ENCODE measurements at regions not wholly inside any gene's neighbourhood (a gene's known extent, or its start where the extent isn't known, plus 50 kb on each side); places are given as distances from the start of the nearest gene placed in this dataset.

- no peak for ATAC-seq (ENCODE audit: low read depth)
- TF ChIP-seq CTCF (IDR thresholded peaks at IDR 0.05) = no peak
- H3K27me3 Mint-ChIP-seq = no peaks in the 10 kb centered on the region
- DNase-seq = no peak
- CTCF ChIA-PET = interaction anchor here (0.9 to 4.9 kb wide), 2 partner anchors 17 to 170 kb away, joined by 3 to 33 read pairs; no protein-coding TSS in a partner anchor
- peaks cover 73% of the 10 kb centered on the region for H3K4me1 Mint-ChIP-seq
- H3K27ac Mint-ChIP-seq = no peak overlapping the region
- H3K9me3 Mint-ChIP-seq = no peaks in the 10 kb centered on the region
- H3K36me3 Mint-ChIP-seq (ENCODE audit: low read depth) = peaks cover 7% of the 10 kb centered on the region
- H3K4me3 Mint-ChIP-seq = no peak overlapping the region
- intact Hi-C loops (cut with micrococcal nuclease) = loop anchor here (2.0 kb wide), 1 partner anchor 22 kb away; no protein-coding TSS in a partner anchor
- POLR2A ChIA-PET = interaction anchor here (0.5 to 3.0 kb wide), 2 partner anchors 16 to 61 kb away, joined by 14 read pairs; no protein-coding TSS in a partner anchor
These were observed 54.3 kb upstream of the TMCC3 start for GRCh38 chr12:94704452-94705306.

- intact Hi-C loops (cut with micrococcal nuclease) = no loop called here
- H3K27me3 Mint-ChIP-seq = no peaks in the 10 kb centered on the region
- H3K9me3 Mint-ChIP-seq = no peaks in the 10 kb centered on the region
- peaks cover 13% of the 10 kb centered on the region for H3K36me3 Mint-ChIP-seq (ENCODE audit: low read depth)
- ChIA-PET POLR2A (interaction anchor here (1.4 kb wide), 1 partner anchor 18 kb away, joined by 4 read pairs; no protein-coding TSS in a partner anchor), CTCF (no interaction called here)
- no peak for DNase-seq
- H3K4me3 Mint-ChIP-seq = no peak overlapping the region
- H3K27ac Mint-ChIP-seq = no peak overlapping the region
- peaks cover 65% of the 10 kb centered on the region for H3K4me1 Mint-ChIP-seq
- no peak for ATAC-seq (ENCODE audit: low read depth)
- TF ChIP-seq CTCF (IDR thresholded peaks at IDR 0.05) = no peak
These were observed 52.3 kb upstream of the TMCC3 start for GRCh38 chr12:94702696-94703095.

GRCh38 chr12:94701711-94702110 is 51.4 kb upstream of the TMCC3 start:
- ATAC-seq (ENCODE audit: low read depth) (no peak), DNase-seq (no peak)
- POLR2A ChIA-PET = interaction anchor here (0.7 to 1.4 kb wide), 2 partner anchors 19 to 63 kb away, joined by 3 to 4 read pairs; no protein-coding TSS in a partner anchor
- no peaks in the 10 kb centered on the region for H3K27me3 Mint-ChIP-seq
- no peak for TF ChIP-seq CTCF (IDR thresholded peaks at IDR 0.05)
- peaks cover 22% of the 10 kb centered on the region for H3K36me3 Mint-ChIP-seq (ENCODE audit: low read depth)
- intact Hi-C loops (cut with micrococcal nuclease) = no loop called here
- no peak overlapping the region for H3K4me3 Mint-ChIP-seq
- H3K4me1 Mint-ChIP-seq = peaks cover 62% of the 10 kb centered on the region
- no peak overlapping the region for H3K27ac Mint-ChIP-seq
- CTCF ChIA-PET = no interaction called here
- H3K9me3 Mint-ChIP-seq = no peaks in the 10 kb centered on the region

- H3K4me3 Mint-ChIP-seq = no peak overlapping the region
- H3K27ac Mint-ChIP-seq = no peak overlapping the region
- H3K36me3 Mint-ChIP-seq (ENCODE audit: low read depth) = peaks cover 27% of the 10 kb centered on the region
- POLR2A ChIA-PET = no interaction called here
- intact Hi-C loops (cut with micrococcal nuclease) = no loop called here
- CTCF ChIA-PET = no interaction called here
- no peak for DNase-seq
- ATAC-seq (ENCODE audit: low read depth) = no peak
- peaks cover 54% of the 10 kb centered on the region for H3K4me1 Mint-ChIP-seq
- no peaks in the 10 kb centered on the region for H3K9me3 Mint-ChIP-seq
- H3K27me3 Mint-ChIP-seq = no peaks in the 10 kb centered on the region
- TF ChIP-seq CTCF (IDR thresholded peaks at IDR 0.05) = no peak
These were observed 50.3 kb upstream of the TMCC3 start for GRCh38 chr12:94700662-94701061.
